Right lobe of liver (tissue), 6 donors: ENCODE measurements at regions not wholly inside any gene's neighbourhood (a gene's known extent, or its start where the extent isn't known, plus 50 kb on each side); places are given as distances from the start of the nearest gene placed in this dataset.
A peak's percentile ranks its signal among the peaks of the same experiment; 100 is the strongest.

Experiments used
- ATAC-seq, 4 donors: fragments of 200-7000 bp; cut with Tn5 transposase; one replicate each; pipeline ENCODE4 v1.9.1; 2020; ENCODE audit warnings: mild to moderate bottlenecking in 4 of 4, moderate library complexity in 4 of 4
- DNase-seq, 3 donors: peaks; one replicate each; pipeline ENCODE4 v3.0.0-alpha.2; 2020
- H3K27ac ChIP-seq, 3 donors: fragments of 200-600 bp; one replicate each; pipeline ENCODE4 v1.8.0; 2022
- H3K27me3 ChIP-seq, 2 donors: fragments of 200-600 bp; one replicate each; pipeline ENCODE4 v1.8.0; 2022
- H3K36me3 ChIP-seq, 4 donors: fragments of 200-600 bp; sonication (generic) in 1 of 4; one replicate each; pipeline versions ENCODE4 v1.5.1 to v1.8.0; 2017 to 2022; ENCODE audit warnings: control low read depth in 1 of 4
- H3K4me1 ChIP-seq, 4 donors: fragments of 200-600 bp; sonication (generic) in 1 of 4; one replicate each; pipeline versions ENCODE4 v1.5.1 to v1.8.0; 2017 to 2022; ENCODE audit warnings: control low read depth in 1 of 4
- H3K4me3 ChIP-seq, 3 donors: fragments of 200-600 bp; one replicate each; pipeline ENCODE4 v1.8.0; 2022
- H3K9me3 ChIP-seq, 4 donors: fragments of 200-600 bp; sonication (generic) in 1 of 4; one replicate each; pipeline versions ENCODE4 v1.5.1 to v1.8.0; 2017 to 2022; ENCODE audit warnings: control low read depth in 1 of 4
- CTCF ChIP-seq, 4 donors: fragments of 200-600 bp in 3 of 4; fragments of 450-650 bp in 1 of 4; IDR thresholded peaks; one replicate each; pipeline versions ENCODE4 v1.5.1 to v1.8.0; 2016 to 2022; ENCODE audit warnings: antibody characterized with exemption in 4 of 4, mild to moderate bottlenecking in 2 of 4
- POLR2A ChIP-seq: fragments of 450-650 bp; IDR thresholded peaks from one replicate; pipeline ENCODE4 v1.6.1; 2017; ENCODE audit warnings: antibody characterized with exemption, mild to moderate bottlenecking
- WGBS: methylation state at CpG from one replicate; pipeline ENCODE4 v1.1.6; 2018; ENCODE audit warnings: low coverage, low lambda C conversion rate; ENCODE audit not compliant: insufficient coverage; ENCODE audit errors: missing lambda C conversion rate; 5-methylcytosine and 5-hydroxymethylcytosine counted together
- intact Hi-C, 2 donors: fragments of 100-400 bp; cut with DNase I; formaldehyde crosslinking; loops; one replicate each; pipeline versions ENCODE4 v1.11.2 to v1.14.1; 2022
- donor health status: DM: no; HTN: yes; CAD: no.
- donor health status: DM: no; HTN: no; CAD: no.
- donor health status: DM: no; HTN: no; CAD: no.
- donor health status: DM: no; HTN: yes; CAD: no.
- donor health status: DM: no; HTN: yes; CAD: no.

- Histone ChIP-seq H3K4me1 (peaks cover 0 to 14% (median 9%) of the 10 kb centered on the region in 4 donors), H3K27ac (no peak overlapping the region), H3K36me3 (no peaks in the 10 kb centered on the region), H3K4me3 (no peak overlapping the region), H3K9me3 (no peaks in the 10 kb centered on the region), H3K27me3 (no peaks in the 10 kb centered on the region)
- DNase-seq (no peak), ATAC-seq (no peak)
- TF ChIP-seq CTCF (IDR thresholded peaks at IDR 0.05) (no peak), POLR2A (no peak)
- WGBS, result 86% methylated on average over 10 of the region's 10 CpGs
- intact Hi-C loops, result no loop called here
Observed at GRCh38 chr6:6750594-6751265, 162.2 kb downstream of the LY86 start.

GRCh38 chr6:6751266-6751596, 162.7 kb downstream of the LY86 start:
- no peaks in the 10 kb centered on the region for H3K9me3 ChIP-seq
- WGBS, result 93% methylated on average over 2 of the region's 2 CpGs
- no peaks in the 10 kb centered on the region for H3K27me3 ChIP-seq
- H3K4me3 ChIP-seq, result no peak overlapping the region
- TF ChIP-seq POLR2A, result no peak
- no peak for TF ChIP-seq CTCF (IDR thresholded peaks at IDR 0.05)
- H3K36me3 ChIP-seq, result no peaks in the 10 kb centered on the region
- ATAC-seq (no peak), DNase-seq (no peak)
- H3K4me1 ChIP-seq, result peaks cover 0 to 14% (median 9%) of the 10 kb centered on the region in 4 donors
- H3K27ac ChIP-seq, result no peak overlapping the region
- intact Hi-C loops, result no loop called here

- Histone ChIP-seq H3K27ac (no peak overlapping the region), H3K36me3 (no peaks in the 10 kb centered on the region), H3K27me3 (no peaks in the 10 kb centered on the region), H3K4me1 (peaks cover 0 to 14% (median 9%) of the 10 kb centered on the region in 4 donors), H3K9me3 (no peaks in the 10 kb centered on the region), H3K4me3 (no peak overlapping the region)
- 46% methylated on average over 7 of the region's 8 CpGs for WGBS
- ATAC-seq (peak in 1 of 4 donors; percentile 8), DNase-seq (no peak)
- intact Hi-C loops, result no loop called here
- TF ChIP-seq POLR2A (no peak), CTCF (IDR thresholded peaks at IDR 0.05) (no peak)
Observed at GRCh38 chr6:6751619-6752023, 163.1 kb downstream of the LY86 start.

GRCh38 chr6:6752129-6752528, 163.6 kb downstream of the LY86 start:
- 62% methylated on average over 4 of the region's 4 CpGs for WGBS
- intact Hi-C loops, result no loop called here
- TF ChIP-seq CTCF (IDR thresholded peaks at IDR 0.05) (no peak), POLR2A (no peak)
- DNase-seq (no peak), ATAC-seq (no peak)
- peaks cover 0 to 14% (median 9%) of the 10 kb centered on the region in 4 donors for H3K4me1 ChIP-seq
- no peaks in the 10 kb centered on the region for H3K36me3 ChIP-seq
- H3K27me3 ChIP-seq, result no peaks in the 10 kb centered on the region
- H3K27ac ChIP-seq, result no peak overlapping the region
- H3K4me3 ChIP-seq, result no peak overlapping the region
- H3K9me3 ChIP-seq, result no peaks in the 10 kb centered on the region
